ENCODE measurements at regions not wholly inside any gene's neighbourhood (a gene's known extent, or its start where the extent isn't known, plus 50 kb on each side); places are given as distances from the start of the nearest gene placed in this dataset.

- H3K27ac ChIP-seq (ENCODE audit: low read length), result no peak overlapping the region
- H3K4me3 ChIP-seq (ENCODE audit: low read length), result no peak overlapping the region
- no peaks in the 10 kb centered on the region for H3K9me3 ChIP-seq (ENCODE audit: control insufficient read depth, low read depth, low read length)
- WGBS (ENCODE audit: insufficient coverage, low lambda C conversion rate), result 67% methylated on average over 1 of the region's 1 CpG
- no peaks in the 10 kb centered on the region for H3K36me3 ChIP-seq (ENCODE audit: control insufficient read depth, insufficient read depth, low read length)
- H3K4me1 ChIP-seq (ENCODE audit: control insufficient read depth, insufficient read depth, low read length), result no peaks in the 10 kb centered on the region
- H3K27me3 ChIP-seq (ENCODE audit: control insufficient read depth, insufficient read depth, low read length), result no peaks in the 10 kb centered on the region
- DNase-seq, result no peak
Measured at GRCh38 chr13:61358599-61358998, 57.0 kb downstream of the PCDH20 start.

DNA sequence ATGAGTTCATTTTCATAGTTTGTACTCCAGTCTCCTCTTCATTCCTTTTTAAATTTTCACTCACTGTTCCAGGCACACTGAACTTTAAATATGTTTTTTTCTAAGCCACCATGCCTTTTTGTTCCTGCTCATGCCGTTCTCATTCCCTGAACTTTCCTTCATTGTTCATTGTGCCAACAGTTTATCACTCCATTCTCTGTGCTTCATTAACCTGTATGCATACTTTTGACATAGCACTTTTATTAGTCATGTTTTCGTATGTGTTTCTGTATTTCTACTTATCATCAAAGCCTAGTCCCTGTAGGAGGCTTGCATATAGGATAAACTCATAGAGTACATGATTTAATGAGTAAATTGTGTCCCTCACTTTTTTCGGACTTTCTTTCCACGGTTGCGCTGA is 65.3 kb downstream of the PCDH20 start:
- Histone ChIP-seq H3K9me3 (ENCODE audit: control insufficient read depth, low read depth, low read length) (no peaks in the 10 kb centered on the region), H3K27ac (ENCODE audit: low read length) (no peak overlapping the region), H3K4me3 (ENCODE audit: low read length) (no peak overlapping the region), H3K27me3 (ENCODE audit: control insufficient read depth, insufficient read depth, low read length) (no peaks in the 10 kb centered on the region), H3K4me1 (ENCODE audit: control insufficient read depth, insufficient read depth, low read length) (no peaks in the 10 kb centered on the region), H3K36me3 (ENCODE audit: control insufficient read depth, insufficient read depth, low read length) (no peaks in the 10 kb centered on the region)
- no peak for DNase-seq
- 70% methylated on average over 2 of the region's 5 CpGs for WGBS (ENCODE audit: insufficient coverage, low lambda C conversion rate)

GRCh38 chr13:61339054-61339621 is 76.5 kb downstream of the PCDH20 start:
- H3K27me3 ChIP-seq (ENCODE audit: control insufficient read depth, insufficient read depth, low read length), result no peaks in the 10 kb centered on the region
- H3K4me3 ChIP-seq (ENCODE audit: low read length), result no peak overlapping the region
- H3K9me3 ChIP-seq (ENCODE audit: control insufficient read depth, low read depth, low read length), result peaks cover 8% of the 10 kb centered on the region
- no peaks in the 10 kb centered on the region for H3K4me1 ChIP-seq (ENCODE audit: control insufficient read depth, insufficient read depth, low read length)
- H3K36me3 ChIP-seq (ENCODE audit: control insufficient read depth, insufficient read depth, low read length), result no peaks in the 10 kb centered on the region
- DNase-seq, result no peak
- H3K27ac ChIP-seq (ENCODE audit: low read length), result no peak overlapping the region
- no CpG with 5 or more reads among the region's 45 CpGs for WGBS (ENCODE audit: insufficient coverage, low lambda C conversion rate)

- WGBS (ENCODE audit: insufficient coverage, low lambda C conversion rate), result no CpG with 5 or more reads among the region's 1 CpG
- no peaks in the 10 kb centered on the region for H3K9me3 ChIP-seq (ENCODE audit: control insufficient read depth, low read depth, low read length)
- no peak overlapping the region for H3K27ac ChIP-seq (ENCODE audit: low read length)
Measured at GRCh38 chr13:61316647-61317046, 99.0 kb downstream of the PCDH20 start.

GRCh38 chr13:61294467-61295191 is 121.0 kb downstream of the PCDH20 start:
- DNase-seq, result no peak
- Histone ChIP-seq H3K27ac (ENCODE audit: low read length) (no peak overlapping the region), H3K4me1 (ENCODE audit: control insufficient read depth, insufficient read depth, low read length) (no peaks in the 10 kb centered on the region), H3K27me3 (ENCODE audit: control insufficient read depth, insufficient read depth, low read length) (no peaks in the 10 kb centered on the region), H3K4me3 (ENCODE audit: low read length) (no peak overlapping the region), H3K9me3 (ENCODE audit: control insufficient read depth, low read depth, low read length) (no peaks in the 10 kb centered on the region), H3K36me3 (ENCODE audit: control insufficient read depth, insufficient read depth, low read length) (no peaks in the 10 kb centered on the region)
- WGBS (ENCODE audit: insufficient coverage, low lambda C conversion rate), result no CpG with 5 or more reads among the region's 2 CpGs

More at GRCh38 chr13:61316647-61317046, 99.0 kb downstream of the PCDH20 start:
- no peak for DNase-seq
- Histone ChIP-seq H3K36me3 (ENCODE audit: control insufficient read depth, insufficient read depth, low read length) (no peaks in the 10 kb centered on the region), H3K4me3 (ENCODE audit: low read length) (no peak overlapping the region), H3K27me3 (ENCODE audit: control insufficient read depth, insufficient read depth, low read length) (no peaks in the 10 kb centered on the region), H3K4me1 (ENCODE audit: control insufficient read depth, insufficient read depth, low read length) (no peaks in the 10 kb centered on the region)

DNA sequence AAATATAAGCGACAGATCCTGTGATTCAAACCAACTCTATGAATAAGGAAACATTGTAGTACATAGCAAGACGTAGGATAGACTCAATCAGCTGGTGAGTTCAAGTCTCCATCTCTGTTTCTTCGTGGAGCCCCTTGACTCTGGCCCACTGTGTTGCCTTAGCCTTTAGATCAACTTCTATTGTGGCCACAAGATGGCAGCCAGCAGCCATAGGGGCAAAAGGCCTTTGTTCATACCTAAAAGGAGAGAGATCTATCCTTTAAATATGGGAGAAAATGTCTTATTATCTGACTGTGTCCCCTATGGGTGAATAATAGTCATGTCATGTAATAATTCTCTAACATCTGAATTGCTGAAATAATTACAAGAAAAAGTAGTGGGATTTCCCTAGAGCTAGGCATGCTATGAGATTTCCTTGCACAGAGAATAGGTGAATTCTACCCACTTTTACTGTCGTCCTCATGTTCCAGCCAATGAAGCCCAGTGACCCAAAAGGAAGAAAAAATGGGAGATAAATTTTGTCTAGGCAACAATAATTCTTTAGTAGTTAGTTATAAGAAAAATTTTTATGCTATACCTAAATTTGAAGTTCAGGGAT is 129.4 kb downstream of the PCDH20 start:
- no peaks in the 10 kb centered on the region for H3K4me1 ChIP-seq (ENCODE audit: control insufficient read depth, insufficient read depth, low read length)
- H3K4me3 ChIP-seq (ENCODE audit: low read length), result no peak overlapping the region
- WGBS (ENCODE audit: insufficient coverage, low lambda C conversion rate), result no CpG with 5 or more reads among the region's 4 CpGs
- no peaks in the 10 kb centered on the region for H3K36me3 ChIP-seq (ENCODE audit: control insufficient read depth, insufficient read depth, low read length)
- H3K9me3 ChIP-seq (ENCODE audit: control insufficient read depth, low read depth, low read length), result no peaks in the 10 kb centered on the region
- no peak for DNase-seq
- H3K27me3 ChIP-seq (ENCODE audit: control insufficient read depth, insufficient read depth, low read length), result no peaks in the 10 kb centered on the region
- no peak overlapping the region for H3K27ac ChIP-seq (ENCODE audit: low read length)

DNA sequence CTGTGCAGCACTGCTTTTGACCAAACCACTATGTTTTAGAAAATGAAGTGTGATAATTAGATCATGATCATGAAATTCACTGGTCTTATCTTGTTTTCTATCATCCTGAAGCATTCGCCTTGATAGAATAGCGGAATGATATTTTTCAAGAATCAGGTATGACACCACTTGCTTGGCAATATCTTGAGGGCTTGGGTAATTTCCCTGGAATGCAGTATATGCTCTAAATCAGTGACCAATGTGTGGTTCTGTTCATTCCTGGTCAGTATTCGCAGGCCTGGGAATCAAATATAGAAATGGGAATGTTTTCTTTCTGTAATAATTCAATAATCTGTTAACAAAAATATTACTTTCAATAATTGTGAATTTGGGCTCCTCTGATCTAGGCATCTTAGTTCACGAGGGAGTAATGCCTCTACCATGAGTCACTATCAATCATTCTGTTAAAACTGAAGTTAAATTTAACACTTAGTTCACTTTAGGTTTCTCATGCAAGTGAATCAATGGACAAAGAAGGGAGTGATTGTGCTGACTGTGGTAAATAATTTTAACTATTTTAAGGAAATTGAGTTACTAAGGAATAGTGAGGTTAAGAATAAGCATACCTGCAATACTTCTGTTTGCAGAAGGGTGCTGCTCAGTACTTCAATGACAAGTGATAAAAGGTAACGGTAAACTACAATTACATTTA is 137.9 kb downstream of the PCDH20 start:
- Histone ChIP-seq H3K27ac (ENCODE audit: low read length) (no peak overlapping the region), H3K4me1 (ENCODE audit: control insufficient read depth, insufficient read depth, low read length) (no peaks in the 10 kb centered on the region), H3K4me3 (ENCODE audit: low read length) (no peak overlapping the region), H3K36me3 (ENCODE audit: control insufficient read depth, insufficient read depth, low read length) (no peaks in the 10 kb centered on the region), H3K27me3 (ENCODE audit: control insufficient read depth, insufficient read depth, low read length) (no peaks in the 10 kb centered on the region), H3K9me3 (ENCODE audit: control insufficient read depth, low read depth, low read length) (no peaks in the 10 kb centered on the region)
- no peak for DNase-seq
- 80% methylated on average over 1 of the region's 5 CpGs for WGBS (ENCODE audit: insufficient coverage, low lambda C conversion rate)

GRCh38 chr13:61277088-61277487 is 138.6 kb downstream of the PCDH20 start:
- Histone ChIP-seq H3K4me1 (ENCODE audit: control insufficient read depth, insufficient read depth, low read length) (no peaks in the 10 kb centered on the region), H3K27me3 (ENCODE audit: control insufficient read depth, insufficient read depth, low read length) (no peaks in the 10 kb centered on the region), H3K36me3 (ENCODE audit: control insufficient read depth, insufficient read depth, low read length) (no peaks in the 10 kb centered on the region), H3K4me3 (ENCODE audit: low read length) (no peak overlapping the region), H3K27ac (ENCODE audit: low read length) (no peak overlapping the region), H3K9me3 (ENCODE audit: control insufficient read depth, low read depth, low read length) (no peaks in the 10 kb centered on the region)
- no peak for DNase-seq
- no CpG with 5 or more reads among the region's 1 CpG for WGBS (ENCODE audit: insufficient coverage, low lambda C conversion rate)

GRCh38 chr13:61276401-61276800 is 139.2 kb downstream of the PCDH20 start:
- no peaks in the 10 kb centered on the region for H3K9me3 ChIP-seq (ENCODE audit: control insufficient read depth, low read depth, low read length)
- no peak overlapping the region for H3K27ac ChIP-seq (ENCODE audit: low read length)
- H3K4me1 ChIP-seq (ENCODE audit: control insufficient read depth, insufficient read depth, low read length), result no peaks in the 10 kb centered on the region
- no peak for DNase-seq
- H3K4me3 ChIP-seq (ENCODE audit: low read length), result no peak overlapping the region
- no CpG with 5 or more reads among the region's 2 CpGs for WGBS (ENCODE audit: insufficient coverage, low lambda C conversion rate)
- no peaks in the 10 kb centered on the region for H3K27me3 ChIP-seq (ENCODE audit: control insufficient read depth, insufficient read depth, low read length)
- no peaks in the 10 kb centered on the region for H3K36me3 ChIP-seq (ENCODE audit: control insufficient read depth, insufficient read depth, low read length)

GRCh38 chr13:61275736-61276135 is 139.9 kb downstream of the PCDH20 start:
- no peak overlapping the region for H3K27ac ChIP-seq (ENCODE audit: low read length)
- H3K9me3 ChIP-seq (ENCODE audit: control insufficient read depth, low read depth, low read length), result no peaks in the 10 kb centered on the region
- H3K4me3 ChIP-seq (ENCODE audit: low read length), result no peak overlapping the region
- WGBS (ENCODE audit: insufficient coverage, low lambda C conversion rate), result no CpG with 5 or more reads among the region's 2 CpGs
- no peaks in the 10 kb centered on the region for H3K36me3 ChIP-seq (ENCODE audit: control insufficient read depth, insufficient read depth, low read length)
- DNase-seq, result no peak
- H3K27me3 ChIP-seq (ENCODE audit: control insufficient read depth, insufficient read depth, low read length), result no peaks in the 10 kb centered on the region
- H3K4me1 ChIP-seq (ENCODE audit: control insufficient read depth, insufficient read depth, low read length), result no peaks in the 10 kb centered on the region
